ENCODE measurements at regions not wholly inside any gene's neighbourhood (a gene's known extent, or its start where the extent isn't known, plus 50 kb on each side); places are given as distances from the start of the nearest gene placed in this dataset.
A peak's percentile ranks its signal among the peaks of the same experiment; 100 is the strongest.
"Not testable (repeated sequence)": the region's sequence is repeated elsewhere in the genome, so short reads cannot be mapped to it uniquely, and the experiment has no call there.

- Histone ChIP-seq H3K4me3 (no peak overlapping the region), H3K27ac (no peak overlapping the region), H3K27me3 (no peaks in the 10 kb centered on the region), H3K36me3 (ENCODE audit: low read depth, missing control alignments) (no peaks in the 10 kb centered on the region), H3K4me1 (no peaks in the 10 kb centered on the region), H3K9me3 (no peaks in the 10 kb centered on the region)
- TF ChIP-seq POLR2A (IDR thresholded peaks at IDR 0.05) (no peak), CTCF (IDR thresholded peaks at IDR 0.05) (no peak)
- DNase-seq, result peak; percentile 54
- intact Hi-C loops (cut with DNase I; ENCODE audit: low total_unique reads), result no loop called here
- WGBS, 2 donors, result 31 to 35% methylated on average over 2 of the region's 2 CpGs
Observed at GRCh38 chr3:153976891-153977554, 144.2 kb upstream of the ARHGEF26 start.

- no peak for TF ChIP-seq POLR2A (IDR thresholded peaks at IDR 0.05)
- TF ChIP-seq CTCF (IDR thresholded peaks at IDR 0.05), result no peak
- no peak for DNase-seq
- 77 to 90% methylated on average over 1 of the region's 1 CpG for WGBS, 2 donors
- Histone ChIP-seq H3K36me3 (ENCODE audit: low read depth, missing control alignments) (no peaks in the 10 kb centered on the region), H3K4me3 (no peak overlapping the region), H3K4me1 (no peaks in the 10 kb centered on the region), H3K27ac (no peak overlapping the region), H3K9me3 (no peaks in the 10 kb centered on the region), H3K27me3 (no peaks in the 10 kb centered on the region)
- intact Hi-C loops (cut with DNase I; ENCODE audit: low total_unique reads), result no loop called here
Observed at GRCh38 chr3:153978006-153978405, 143.2 kb upstream of the ARHGEF26 start.

- H3K4me1 ChIP-seq, result no peaks in the 10 kb centered on the region
- no peak for DNase-seq
- no peaks in the 10 kb centered on the region for H3K27me3 ChIP-seq
- no peak overlapping the region for H3K4me3 ChIP-seq
- no peaks in the 10 kb centered on the region for H3K9me3 ChIP-seq
- intact Hi-C loops (cut with DNase I; ENCODE audit: low total_unique reads), result no loop called here
- H3K36me3 ChIP-seq (ENCODE audit: low read depth, missing control alignments), result no peaks in the 10 kb centered on the region
- TF ChIP-seq CTCF (IDR thresholded peaks at IDR 0.05) (no peak), POLR2A (IDR thresholded peaks at IDR 0.05) (no peak)
- no peak overlapping the region for H3K27ac ChIP-seq
- WGBS, 2 donors, result 66 to 74% methylated on average over 6 of the region's 6 CpGs
Observed at GRCh38 chr3:153979418-153980251, 141.6 kb upstream of the ARHGEF26 start.

- Histone ChIP-seq H3K9me3 (no peaks in the 10 kb centered on the region), H3K27me3 (no peaks in the 10 kb centered on the region), H3K27ac (no peak overlapping the region), H3K4me1 (no peaks in the 10 kb centered on the region), H3K36me3 (ENCODE audit: low read depth, missing control alignments) (no peaks in the 10 kb centered on the region), H3K4me3 (no peak overlapping the region)
- no peak for DNase-seq
- 91 to 100% methylated on average over 1 to 4 of the region's 4 CpGs for WGBS, 2 donors
- intact Hi-C loops (cut with DNase I; ENCODE audit: low total_unique reads), result no loop called here
- TF ChIP-seq CTCF (IDR thresholded peaks at IDR 0.05), result no peak
- TF ChIP-seq POLR2A (IDR thresholded peaks at IDR 0.05), result no peak
Observed at GRCh38 chr3:153980252-153980590, 141.0 kb upstream of the ARHGEF26 start.

- H3K36me3 ChIP-seq (ENCODE audit: low read depth, missing control alignments); H3K4me3 ChIP-seq; H3K9me3 ChIP-seq; H3K27ac ChIP-seq; DNase-seq; H3K27me3 ChIP-seq; H3K4me1 ChIP-seq; intact Hi-C loops (cut with DNase I; ENCODE audit: low total_unique reads): not testable (repeated sequence)
- WGBS, 2 donors, result 100% methylated on average over 1 of the region's 1 CpG
Observed at GRCh38 chr3:153997364-153997763, 123.8 kb upstream of the ARHGEF26 start.

Measured in testis (tissue), 2 donors.